ENCODE measurements at regions not wholly inside any gene's neighbourhood (a gene's known extent, or its start where the extent isn't known, plus 50 kb on each side); places are given as distances from the start of the nearest gene placed in this dataset.
A peak's percentile ranks its signal among the peaks of the same experiment; 100 is the strongest.
"Not testable (repeated sequence)": the region's sequence is repeated elsewhere in the genome, so short reads cannot be mapped to it uniquely, and the experiment has no call there.

DNA sequence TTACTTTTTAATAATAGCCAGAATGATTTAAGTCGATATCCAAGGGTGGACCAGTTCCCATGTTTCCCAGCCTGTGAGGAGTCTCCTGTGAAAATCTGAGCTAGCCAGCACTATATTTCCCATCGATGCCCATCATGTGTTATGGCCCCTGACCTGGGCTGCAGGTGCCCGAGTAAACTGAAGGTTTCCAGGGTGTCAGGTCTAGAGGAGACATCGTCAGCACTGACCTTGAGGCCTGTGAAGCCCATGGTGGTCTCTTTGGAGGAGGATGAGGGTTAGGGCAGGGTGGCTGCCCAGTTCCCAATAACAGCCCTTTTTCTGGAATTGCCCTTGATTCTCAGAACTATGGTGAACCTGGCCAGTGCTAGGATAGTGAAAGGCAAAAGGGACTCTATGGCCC, 63.0 kb upstream of the TOP1 start:
- Histone ChIP-seq H3K4me3 (no peak overlapping the region), H3K9me3 (no peaks in the 10 kb centered on the region), H3K27me3 (no peaks in the 10 kb centered on the region), H3K36me3 (no peaks in the 10 kb centered on the region), H3K27ac (no peak overlapping the region), H3K4me1 (no peaks in the 10 kb centered on the region)
- ATAC-seq: no peak
- no peak for FAIRE-seq
- no peak for DNase-seq
- TF ChIP-seq, protein P1, sequence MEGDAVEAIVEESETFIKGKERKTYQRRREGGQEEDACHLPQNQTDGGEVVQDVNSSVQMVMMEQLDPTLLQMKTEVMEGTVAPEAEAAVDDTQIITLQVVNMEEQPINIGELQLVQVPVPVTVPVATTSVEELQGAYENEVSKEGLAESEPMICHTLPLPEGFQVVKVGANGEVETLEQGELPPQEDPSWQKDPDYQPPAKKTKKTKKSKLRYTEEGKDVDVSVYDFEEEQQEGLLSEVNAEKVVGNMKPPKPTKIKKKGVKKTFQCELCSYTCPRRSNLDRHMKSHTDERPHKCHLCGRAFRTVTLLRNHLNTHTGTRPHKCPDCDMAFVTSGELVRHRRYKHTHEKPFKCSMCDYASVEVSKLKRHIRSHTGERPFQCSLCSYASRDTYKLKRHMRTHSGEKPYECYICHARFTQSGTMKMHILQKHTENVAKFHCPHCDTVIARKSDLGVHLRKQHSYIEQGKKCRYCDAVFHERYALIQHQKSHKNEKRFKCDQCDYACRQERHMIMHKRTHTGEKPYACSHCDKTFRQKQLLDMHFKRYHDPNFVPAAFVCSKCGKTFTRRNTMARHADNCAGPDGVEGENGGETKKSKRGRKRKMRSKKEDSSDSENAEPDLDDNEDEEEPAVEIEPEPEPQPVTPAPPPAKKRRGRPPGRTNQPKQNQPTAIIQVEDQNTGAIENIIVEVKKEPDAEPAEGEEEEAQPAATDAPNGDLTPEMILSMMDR (IDR thresholded peaks at IDR 0.05): no peak
- WGBS, 2 donors: 78 to 82% methylated on average over 4 of the region's 4 CpGs
- intact Hi-C loops (cut with DNase I): no loop called here

DNA sequence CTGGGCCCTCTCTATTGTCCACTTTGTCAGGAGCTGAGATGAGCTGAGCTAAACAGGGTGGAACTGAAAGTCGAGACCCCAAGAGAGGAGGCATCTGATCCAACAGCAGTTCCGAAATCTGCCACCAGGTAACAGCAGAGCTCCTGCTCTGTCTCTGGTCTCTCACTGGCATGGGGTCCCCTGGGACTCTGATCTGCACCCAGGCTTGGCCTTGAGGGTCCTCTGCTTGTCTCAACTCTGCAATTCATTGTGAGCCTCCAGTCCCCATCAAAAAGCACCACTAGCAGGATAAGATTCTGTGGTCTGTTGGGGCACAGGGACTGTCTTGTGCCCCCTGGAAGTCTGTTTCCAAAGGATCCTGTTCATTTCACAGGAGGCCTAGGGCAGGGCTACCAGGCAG, 62.5 kb upstream of the TOP1 start:
- ATAC-seq (no peak), FAIRE-seq (no peak), DNase-seq (no peak)
- no peak overlapping the region for H3K4me3 ChIP-seq
- H3K27me3 ChIP-seq: no peaks in the 10 kb centered on the region
- WGBS, 2 donors: 63 to 69% methylated on average over 2 of the region's 2 CpGs
- no peaks in the 10 kb centered on the region for H3K4me1 ChIP-seq
- no peaks in the 10 kb centered on the region for H3K9me3 ChIP-seq
- TF ChIP-seq, protein P1 (IDR thresholded peaks at IDR 0.05): no peak
- intact Hi-C loops (cut with DNase I): no loop called here
- no peaks in the 10 kb centered on the region for H3K36me3 ChIP-seq
- no peak overlapping the region for H3K27ac ChIP-seq

DNA sequence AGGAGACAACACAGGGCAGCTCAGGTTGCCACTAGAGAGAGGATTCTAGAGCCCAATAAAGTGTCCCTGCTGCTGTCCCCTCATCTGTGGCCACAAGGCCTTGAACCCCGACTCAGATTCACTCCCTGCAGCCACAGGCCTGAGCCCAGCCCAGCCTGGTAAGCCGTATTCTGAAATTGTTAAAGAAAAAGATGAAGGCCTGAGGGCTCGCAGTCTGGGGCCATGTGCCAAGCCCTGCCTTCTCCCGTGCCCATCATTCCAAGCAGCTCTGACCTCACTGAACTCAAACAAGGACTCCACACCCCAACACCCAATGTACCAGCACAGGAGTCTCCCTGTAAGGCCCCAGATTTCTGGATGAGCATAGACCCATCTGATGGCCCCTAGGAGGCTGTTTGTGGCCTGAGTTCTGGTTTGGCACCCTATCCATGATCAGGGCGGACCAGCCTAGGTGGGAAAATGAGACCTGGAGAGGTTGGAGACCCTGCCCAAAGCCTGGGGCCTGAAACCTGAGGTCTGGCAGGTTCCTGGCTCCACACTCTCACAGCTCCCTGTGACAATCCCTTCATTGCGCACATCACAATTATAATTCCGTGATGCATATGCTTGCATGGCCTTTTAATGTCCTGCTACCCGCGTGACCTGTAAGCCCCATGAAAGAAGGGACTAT, 62.0 kb upstream of the TOP1 start:
- DNase-seq: no peak
- Histone ChIP-seq H3K36me3 (no peaks in the 10 kb centered on the region), H3K4me3 (no peak overlapping the region), H3K27me3 (no peaks in the 10 kb centered on the region), H3K4me1 (no peaks in the 10 kb centered on the region), H3K27ac (no peak overlapping the region), H3K9me3 (no peaks in the 10 kb centered on the region)
- no peak for ATAC-seq
- no peak for FAIRE-seq
- WGBS, 2 donors: 80 to 92% methylated on average over 9 of the region's 9 CpGs
- TF ChIP-seq, protein P1 (IDR thresholded peaks at IDR 0.05): no peak
- intact Hi-C loops (cut with DNase I): no loop called here

DNA sequence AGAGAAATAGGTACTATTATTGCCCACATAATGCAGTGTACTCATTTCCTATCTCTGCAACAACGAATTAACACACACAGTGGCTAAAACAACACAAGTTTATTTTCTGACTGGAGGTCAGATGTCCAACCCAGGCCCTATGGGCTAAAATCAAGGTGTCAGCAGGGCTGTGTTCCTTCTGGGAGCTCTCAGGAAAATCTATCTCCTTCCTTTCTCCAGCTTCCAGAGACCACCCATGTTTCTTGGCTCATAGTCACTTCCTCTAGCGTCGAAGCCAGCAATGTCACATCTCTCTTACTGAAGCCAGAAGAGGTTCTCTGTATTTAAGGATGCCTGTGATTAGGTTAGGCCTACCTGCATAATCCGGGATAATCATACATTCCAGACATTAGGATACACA, 60.9 kb upstream of the TOP1 start:
- TF ChIP-seq, protein P1 (IDR thresholded peaks at IDR 0.05): no peak
- Histone ChIP-seq H3K4me1 (no peaks in the 10 kb centered on the region), H3K4me3 (no peak overlapping the region), H3K36me3 (no peaks in the 10 kb centered on the region), H3K27ac (no peak overlapping the region), H3K27me3 (no peaks in the 10 kb centered on the region), H3K9me3 (no peaks in the 10 kb centered on the region)
- 73 to 76% methylated on average over 4 of the region's 4 CpGs for WGBS, 2 donors
- FAIRE-seq: no peak
- intact Hi-C loops (cut with DNase I): no loop called here
- no peak for DNase-seq
- ATAC-seq: no peak

DNA sequence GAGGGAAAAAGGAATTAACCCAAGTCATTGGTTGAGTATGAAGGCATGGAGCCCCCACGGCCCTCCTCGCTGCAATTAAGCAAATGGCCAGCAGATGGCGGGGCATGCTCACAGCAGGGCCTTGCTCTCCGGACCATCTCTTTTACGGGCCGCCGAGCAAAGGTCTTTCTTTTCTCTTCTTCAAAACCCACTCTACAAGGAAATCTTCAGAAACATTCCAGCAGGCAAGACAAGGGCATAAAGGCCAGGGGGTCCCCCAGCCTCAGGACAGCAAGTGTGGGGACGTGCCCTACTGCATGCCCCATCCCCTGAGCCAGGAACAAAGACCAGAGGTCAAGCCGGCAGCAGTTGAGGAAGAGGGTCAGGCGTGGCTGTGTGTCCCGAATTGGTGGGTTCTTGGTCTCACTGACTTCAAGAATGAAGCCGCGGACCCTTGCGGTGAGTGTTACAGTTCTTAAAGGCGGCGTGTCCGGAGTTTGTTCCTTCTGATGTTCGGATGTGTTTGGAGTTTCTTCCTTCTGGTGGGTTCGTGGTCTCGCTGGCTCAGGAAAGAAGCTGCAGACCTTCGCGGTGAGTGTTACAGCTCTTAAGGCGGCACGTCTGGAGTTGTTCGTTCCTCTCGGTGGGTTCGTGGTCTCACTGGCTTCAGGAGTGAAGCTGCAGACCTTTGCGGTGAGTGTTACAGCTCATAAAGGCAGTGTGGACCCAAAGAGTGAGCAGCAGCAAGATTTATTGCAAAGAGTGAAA, 59.6 kb upstream of the TOP1 start:
- H3K4me1 ChIP-seq; H3K9me3 ChIP-seq; H3K36me3 ChIP-seq; H3K27ac ChIP-seq; FAIRE-seq; intact Hi-C loops (cut with DNase I); H3K27me3 ChIP-seq: not testable (repeated sequence)
- 19 to 23% methylated on average over 27 to 28 of the region's 28 CpGs for WGBS, 2 donors
- ATAC-seq: peak; percentile 84 to 99 (median 98)
- DNase-seq: peak; percentile 49 to 94 (median 79)
- H3K4me3 ChIP-seq: peak overlapping the region in 1 of 4 donors; percentile 33
- TF ChIP-seq, protein P1 (IDR thresholded peaks at IDR 0.05): peak; percentile 88 to 94 (median 92)
